PC-3 (cell line): ENCODE measurements at regions not wholly inside any gene's neighbourhood (a gene's known extent, or its start where the extent isn't known, plus 50 kb on each side); places are given as distances from the start of the nearest gene placed in this dataset.

Experiments used
- EZH2phosphoT487 ChIP-seq: fragments of 300-600 bp; sonication (generic); IDR thresholded peaks from 2 replicates; pipeline ENCODE4 v1.6.1; 2018; ENCODE audit warnings: mild to moderate bottlenecking, antibody characterized with exemption, low read length, borderline replicate concordance
- TF ChIP-seq, protein P1 (sequence below): fragments of 300-600 bp; sonication (generic); conservative IDR thresholded peaks from 2 replicates; pipeline ENCODE4 v1.5.1; 2017; ENCODE audit warnings: antibody characterized with exemption, low read depth, mild to moderate bottlenecking, low read length

DNA sequence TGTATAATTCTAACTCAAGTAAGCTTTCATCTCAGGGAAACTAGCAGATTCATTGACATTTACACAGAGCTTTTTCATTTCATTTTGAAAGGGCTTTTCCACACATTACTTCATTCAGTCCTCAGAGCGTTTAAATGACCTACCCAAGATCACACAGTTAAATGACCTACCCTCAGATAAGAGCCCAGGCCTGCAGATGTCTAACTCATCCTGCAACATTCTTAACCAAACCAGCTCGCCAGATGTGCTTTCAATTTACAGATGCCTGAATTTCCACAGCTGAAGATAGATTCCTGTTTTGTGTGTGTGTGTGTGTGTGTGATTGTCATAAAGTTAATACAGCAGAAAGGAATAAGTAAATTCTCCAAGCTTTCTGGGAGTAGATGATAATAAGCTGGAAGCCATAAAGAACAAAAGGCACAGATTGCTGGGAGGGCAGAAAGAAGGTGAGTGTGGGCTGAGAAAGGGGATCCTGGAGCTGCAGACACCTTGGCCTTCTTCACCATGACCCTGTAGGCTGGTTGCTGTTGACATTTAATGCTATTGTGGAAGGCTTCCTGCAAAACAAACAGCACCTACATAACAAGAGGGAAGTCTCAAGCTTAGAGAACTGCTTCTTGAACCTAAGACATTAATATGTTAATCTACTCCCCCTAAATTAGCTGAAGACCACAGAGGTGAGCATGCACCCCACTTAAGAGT is 489.7 kb upstream of the CELF2 start:
- TF ChIP-seq, protein P1, sequence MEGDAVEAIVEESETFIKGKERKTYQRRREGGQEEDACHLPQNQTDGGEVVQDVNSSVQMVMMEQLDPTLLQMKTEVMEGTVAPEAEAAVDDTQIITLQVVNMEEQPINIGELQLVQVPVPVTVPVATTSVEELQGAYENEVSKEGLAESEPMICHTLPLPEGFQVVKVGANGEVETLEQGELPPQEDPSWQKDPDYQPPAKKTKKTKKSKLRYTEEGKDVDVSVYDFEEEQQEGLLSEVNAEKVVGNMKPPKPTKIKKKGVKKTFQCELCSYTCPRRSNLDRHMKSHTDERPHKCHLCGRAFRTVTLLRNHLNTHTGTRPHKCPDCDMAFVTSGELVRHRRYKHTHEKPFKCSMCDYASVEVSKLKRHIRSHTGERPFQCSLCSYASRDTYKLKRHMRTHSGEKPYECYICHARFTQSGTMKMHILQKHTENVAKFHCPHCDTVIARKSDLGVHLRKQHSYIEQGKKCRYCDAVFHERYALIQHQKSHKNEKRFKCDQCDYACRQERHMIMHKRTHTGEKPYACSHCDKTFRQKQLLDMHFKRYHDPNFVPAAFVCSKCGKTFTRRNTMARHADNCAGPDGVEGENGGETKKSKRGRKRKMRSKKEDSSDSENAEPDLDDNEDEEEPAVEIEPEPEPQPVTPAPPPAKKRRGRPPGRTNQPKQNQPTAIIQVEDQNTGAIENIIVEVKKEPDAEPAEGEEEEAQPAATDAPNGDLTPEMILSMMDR, result no peak
- no peak for TF ChIP-seq EZH2phosphoT487
